Dendritic cell treated with granulocyte-macrophage colony-stimulating factor and Interleukin-4, amounts not matched to agents 40 ng/mL and 50 ng/mL, for 4 days (primary cell): ENCODE measurements at regions not wholly inside any gene's neighbourhood (a gene's known extent, or its start where the extent isn't known, plus 50 kb on each side); places are given as distances from the start of the nearest gene placed in this dataset.

Experiments used
- H3K27ac Mint-ChIP-seq: one replicate; pipeline ENCODE4 v1.8.0; 2022; ENCODE audit warnings: mild to moderate bottlenecking, mixed read lengths
- H3K27me3 Mint-ChIP-seq: one replicate; pipeline ENCODE4 v1.8.0; 2022; ENCODE audit warnings: mild to moderate bottlenecking, mixed read lengths
- H3K36me3 Mint-ChIP-seq: one replicate; pipeline ENCODE4 v1.8.0; 2022; ENCODE audit warnings: low read depth, mixed read lengths
- H3K4me1 Mint-ChIP-seq: one replicate; pipeline ENCODE4 v1.8.0; 2022; ENCODE audit warnings: low read depth, mixed read lengths
- H3K4me3 Mint-ChIP-seq: one replicate; pipeline ENCODE4 v1.8.0; 2022; ENCODE audit warnings: mild to moderate bottlenecking, moderate library complexity, mixed read lengths
- H3K9me3 Mint-ChIP-seq: one replicate; pipeline ENCODE4 v1.8.0; 2022; ENCODE audit warnings: mixed read lengths
- intact Hi-C: fragments of 100-400 bp; cut with micrococcal nuclease; formaldehyde crosslinking; loops from one replicate; pipeline ENCODE4 v1.15.0; 2022

DNA sequence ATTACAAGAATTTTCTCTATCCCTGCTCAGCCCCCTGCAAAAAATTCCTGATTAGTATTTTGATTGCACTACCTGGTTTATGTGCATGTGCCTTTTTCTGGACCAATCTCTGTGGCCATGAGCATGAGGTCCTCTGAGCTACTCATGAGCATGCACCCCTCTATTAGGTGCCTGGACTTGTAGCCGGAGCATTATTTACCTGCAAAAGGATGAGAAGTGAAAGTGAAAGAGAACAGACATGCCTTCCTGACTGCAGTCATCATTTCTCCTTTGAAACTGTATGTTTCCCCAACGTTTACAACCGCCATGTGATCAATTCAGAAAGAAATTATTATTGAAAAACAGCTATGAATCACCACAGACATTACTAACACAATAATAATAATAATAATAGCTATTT lies 1008.8 kb downstream of the ROBO2 start:
- Mint-ChIP-seq H3K27ac (no peak overlapping the region), H3K9me3 (peaks cover 7% of the 10 kb centered on the region), H3K4me3 (no peak overlapping the region), H3K27me3 (no peaks in the 10 kb centered on the region), H3K4me1 (no peaks in the 10 kb centered on the region), H3K36me3 (no peaks in the 10 kb centered on the region)
- intact Hi-C loops: no loop called here

DNA sequence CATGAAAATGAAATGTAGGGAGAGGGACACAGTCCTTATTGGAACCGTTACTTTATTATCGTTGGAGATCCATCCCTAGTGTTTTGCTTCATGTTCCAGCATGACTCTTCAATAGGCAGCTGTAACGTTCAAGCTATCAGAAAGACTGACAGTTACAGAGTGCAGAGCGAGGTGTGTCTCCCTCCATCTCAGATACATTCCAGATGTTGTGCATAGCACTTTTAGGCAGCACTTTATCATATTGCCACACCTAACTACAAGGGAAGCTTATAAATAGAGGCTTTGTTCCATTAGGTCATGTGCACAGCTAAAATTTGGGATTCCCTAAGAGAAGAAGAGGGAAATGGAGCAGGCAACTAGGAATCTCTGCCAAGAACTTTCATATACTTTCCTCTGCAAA lies 1009.6 kb downstream of the ROBO2 start:
- Mint-ChIP-seq H3K4me1 (no peaks in the 10 kb centered on the region), H3K9me3 (peaks cover 7% of the 10 kb centered on the region), H3K27ac (no peak overlapping the region), H3K27me3 (no peaks in the 10 kb centered on the region), H3K4me3 (no peak overlapping the region), H3K36me3 (no peaks in the 10 kb centered on the region)
- intact Hi-C loops: no loop called here

DNA sequence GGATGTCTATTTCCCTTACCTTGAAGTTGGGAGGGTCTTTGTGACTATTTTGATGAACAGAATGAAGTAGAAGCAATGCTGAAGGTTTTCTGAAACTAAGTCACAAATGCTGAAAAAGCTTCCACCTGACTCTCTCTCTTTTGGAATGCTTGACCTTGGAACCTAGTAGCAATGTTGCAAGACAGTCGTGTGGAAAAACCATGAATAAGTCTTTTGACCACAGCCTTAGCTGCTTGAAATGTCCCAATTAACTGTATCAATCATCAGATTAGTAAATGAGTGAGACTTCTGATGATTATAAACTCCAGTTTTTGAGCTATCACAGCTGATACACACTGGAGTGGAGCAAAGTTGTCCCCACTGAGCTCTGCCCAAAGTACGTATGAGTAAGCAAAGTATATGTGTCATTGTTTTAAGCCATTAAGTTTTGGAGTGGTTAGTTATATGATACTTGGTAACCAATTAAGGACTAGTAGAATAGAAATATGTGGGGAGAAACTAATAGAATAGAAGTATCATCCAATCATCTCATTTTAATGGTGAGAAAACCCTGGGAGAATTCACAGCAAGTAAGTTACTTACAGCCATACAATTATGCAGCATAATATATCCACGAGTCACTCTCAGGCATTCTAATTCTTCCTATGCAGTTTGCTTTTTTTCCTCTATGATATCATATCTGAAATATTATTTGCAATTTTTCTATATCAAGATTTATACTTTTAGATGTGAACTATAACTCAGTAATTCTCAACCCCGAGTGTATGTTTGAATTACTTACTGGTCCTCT lies 1010.6 kb downstream of the ROBO2 start:
- Mint-ChIP-seq H3K4me1 (no peaks in the 10 kb centered on the region), H3K36me3 (no peaks in the 10 kb centered on the region), H3K9me3 (no peaks in the 10 kb centered on the region), H3K27me3 (no peaks in the 10 kb centered on the region), H3K27ac (no peak overlapping the region), H3K4me3 (no peak overlapping the region)
- intact Hi-C loops: no loop called here

DNA sequence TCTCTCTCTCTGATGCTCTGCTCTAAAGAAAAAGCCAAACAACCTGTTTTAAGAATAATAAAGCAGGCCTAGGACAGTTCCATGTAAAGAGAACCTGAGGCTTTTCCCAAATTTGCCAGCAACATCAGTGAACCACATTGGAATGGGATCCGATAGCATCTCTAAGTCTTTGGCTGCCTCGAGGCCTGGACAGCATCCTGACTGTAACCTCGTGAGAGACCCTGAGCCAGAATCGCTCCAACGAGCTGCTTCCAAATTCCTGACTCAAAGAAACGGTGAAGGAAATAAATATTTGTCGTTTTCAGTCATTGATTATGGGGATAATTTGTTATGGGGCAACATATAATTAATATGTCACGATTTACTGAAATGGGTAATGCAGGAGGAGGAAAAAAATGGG lies 1012.8 kb downstream of the ROBO2 start:
- H3K36me3 Mint-ChIP-seq: no peaks in the 10 kb centered on the region
- no peak overlapping the region for H3K4me3 Mint-ChIP-seq
- H3K27me3 Mint-ChIP-seq: no peaks in the 10 kb centered on the region
- no peaks in the 10 kb centered on the region for H3K4me1 Mint-ChIP-seq
- intact Hi-C loops: no loop called here
- H3K9me3 Mint-ChIP-seq: no peaks in the 10 kb centered on the region
- H3K27ac Mint-ChIP-seq: no peak overlapping the region

DNA sequence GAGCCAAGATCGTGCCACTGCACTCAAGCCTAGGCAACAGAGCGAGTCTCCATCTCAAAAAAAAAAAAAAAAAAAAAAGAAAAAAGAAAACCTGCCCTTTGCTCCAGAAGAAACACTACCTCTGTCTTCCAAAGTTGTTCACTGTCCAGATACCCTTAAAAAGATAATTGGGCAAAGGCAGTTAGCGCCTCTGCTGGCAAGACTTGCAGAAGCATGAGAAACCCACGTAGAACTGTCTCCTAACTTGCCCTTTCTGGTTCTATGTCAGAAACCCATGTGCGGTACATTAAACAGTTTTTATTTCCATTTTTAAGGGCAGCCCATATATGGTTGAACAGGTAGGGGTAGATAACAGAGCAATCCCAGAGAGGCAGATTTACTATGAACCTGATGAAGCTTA lies 1026.4 kb downstream of the ROBO2 start:
- intact Hi-C loops: no loop called here
- no peak overlapping the region for H3K27ac Mint-ChIP-seq
- no peaks in the 10 kb centered on the region for H3K27me3 Mint-ChIP-seq
- no peak overlapping the region for H3K4me3 Mint-ChIP-seq
- H3K4me1 Mint-ChIP-seq: no peaks in the 10 kb centered on the region
- no peaks in the 10 kb centered on the region for H3K36me3 Mint-ChIP-seq
- no peaks in the 10 kb centered on the region for H3K9me3 Mint-ChIP-seq

DNA sequence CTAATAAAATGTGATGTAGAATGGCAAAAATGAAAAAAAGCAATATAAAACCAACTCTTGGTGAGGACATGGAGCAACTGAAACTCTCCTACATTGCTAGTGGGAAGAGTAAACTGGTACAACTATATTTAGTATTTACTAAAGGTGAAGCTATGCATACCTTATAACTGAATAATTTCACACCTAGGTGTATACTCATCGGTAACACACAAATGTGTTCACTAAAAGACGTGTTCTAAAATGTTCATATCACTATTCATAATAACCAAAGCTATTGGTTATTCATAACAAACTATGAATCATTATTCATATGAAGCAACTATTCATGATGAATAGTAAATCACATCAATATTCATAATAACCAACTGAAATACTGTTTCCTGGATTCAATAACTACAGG lies 1030.3 kb downstream of the ROBO2 start:
- Mint-ChIP-seq H3K27me3 (no peaks in the 10 kb centered on the region), H3K9me3 (peaks cover 12% of the 10 kb centered on the region), H3K4me1 (no peaks in the 10 kb centered on the region), H3K36me3 (no peaks in the 10 kb centered on the region), H3K27ac (no peak overlapping the region), H3K4me3 (no peak overlapping the region)
- intact Hi-C loops: no loop called here

DNA sequence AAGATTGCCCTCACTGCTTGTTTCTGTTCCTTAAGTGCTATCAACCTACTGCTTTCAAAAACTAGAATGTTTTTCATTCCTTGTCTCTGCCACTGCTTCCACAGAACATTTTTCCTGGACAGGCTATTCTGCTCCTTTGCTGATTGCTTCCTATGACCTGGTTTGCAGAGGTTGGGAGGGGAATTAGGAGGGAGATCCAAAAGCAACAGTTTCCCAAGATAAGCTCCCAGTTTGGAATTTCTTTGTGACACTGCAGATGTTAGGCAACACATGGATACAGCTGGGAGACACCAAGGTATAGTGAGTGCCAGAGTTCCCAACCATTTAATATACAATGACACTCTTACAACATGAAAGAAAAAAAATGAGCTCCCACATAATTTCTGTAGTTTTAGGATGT lies 1036.5 kb downstream of the ROBO2 start:
- H3K36me3 Mint-ChIP-seq: no peaks in the 10 kb centered on the region
- intact Hi-C loops: no loop called here
- peaks cover 36% of the 10 kb centered on the region for H3K9me3 Mint-ChIP-seq
- H3K27me3 Mint-ChIP-seq: no peaks in the 10 kb centered on the region
- H3K4me1 Mint-ChIP-seq: no peaks in the 10 kb centered on the region
- H3K4me3 Mint-ChIP-seq: no peak overlapping the region
- H3K27ac Mint-ChIP-seq: no peak overlapping the region

DNA sequence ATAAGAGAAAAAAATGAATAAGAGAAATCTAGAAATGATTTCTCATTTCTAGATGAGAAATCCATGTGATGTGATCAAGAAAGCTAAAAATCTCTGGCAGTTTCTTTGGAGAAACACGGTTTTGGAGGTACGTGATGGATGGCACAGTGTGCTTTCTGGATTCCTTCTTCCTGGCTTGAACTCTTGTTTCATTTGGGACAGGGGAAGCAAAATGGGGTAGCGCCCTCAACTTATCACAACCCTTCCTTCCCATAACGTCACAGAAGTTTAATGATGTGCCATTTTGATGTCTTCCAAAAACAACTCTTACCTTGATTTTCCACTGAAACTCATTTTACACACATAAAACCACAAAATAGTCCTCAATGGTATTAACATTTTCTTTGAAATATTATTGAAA lies 1037.3 kb downstream of the ROBO2 start:
- Mint-ChIP-seq H3K36me3 (no peaks in the 10 kb centered on the region), H3K4me1 (no peaks in the 10 kb centered on the region), H3K27ac (no peak overlapping the region), H3K4me3 (no peak overlapping the region), H3K27me3 (no peaks in the 10 kb centered on the region), H3K9me3 (peaks cover 36% of the 10 kb centered on the region)
- intact Hi-C loops: no loop called here

DNA sequence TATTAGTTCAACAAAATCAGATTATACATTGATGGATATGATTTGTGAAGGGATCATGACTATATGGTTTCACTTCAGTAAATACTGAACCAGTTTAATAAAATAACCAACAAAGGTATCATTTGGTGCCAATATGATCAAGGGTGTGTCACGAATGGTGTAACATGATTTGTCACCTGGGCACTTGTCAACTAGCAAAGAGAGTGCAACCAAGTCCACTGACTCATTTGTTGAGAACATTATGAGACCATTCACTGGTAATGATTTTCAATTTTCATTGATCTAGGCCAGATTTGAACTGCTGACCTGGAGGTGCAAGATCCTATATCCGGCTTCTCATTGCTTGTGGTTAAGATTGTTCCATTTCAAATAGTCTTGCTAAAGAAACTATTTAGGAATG lies 1037.9 kb downstream of the ROBO2 start:
- no peaks in the 10 kb centered on the region for H3K36me3 Mint-ChIP-seq
- no peak overlapping the region for H3K27ac Mint-ChIP-seq
- no peak overlapping the region for H3K4me3 Mint-ChIP-seq
- H3K9me3 Mint-ChIP-seq: peaks cover 39% of the 10 kb centered on the region
- H3K4me1 Mint-ChIP-seq: no peaks in the 10 kb centered on the region
- no peaks in the 10 kb centered on the region for H3K27me3 Mint-ChIP-seq
- intact Hi-C loops: no loop called here

DNA sequence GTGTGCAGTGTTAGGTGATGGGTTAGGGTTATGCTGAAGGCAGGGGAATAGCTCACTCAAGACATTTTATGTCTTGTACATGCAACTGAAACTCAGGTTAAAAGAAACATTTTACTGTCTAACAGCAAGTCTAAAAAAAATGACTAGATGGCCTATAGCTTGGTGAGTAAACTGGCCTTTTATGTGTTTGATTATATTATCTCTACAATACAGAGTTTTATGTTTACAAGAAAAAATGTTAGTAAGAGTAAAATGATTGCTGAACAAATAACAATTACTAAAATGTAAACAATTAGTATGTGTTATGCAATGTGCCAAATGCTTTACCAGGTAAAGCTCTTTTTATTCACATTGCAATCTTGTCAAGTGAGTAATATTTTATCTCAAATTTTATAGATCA lies 1039.6 kb downstream of the ROBO2 start:
- Mint-ChIP-seq H3K27ac (no peak overlapping the region), H3K4me1 (no peaks in the 10 kb centered on the region), H3K36me3 (no peaks in the 10 kb centered on the region), H3K4me3 (no peak overlapping the region), H3K9me3 (peaks cover 45% of the 10 kb centered on the region), H3K27me3 (no peaks in the 10 kb centered on the region)
- intact Hi-C loops: no loop called here

DNA sequence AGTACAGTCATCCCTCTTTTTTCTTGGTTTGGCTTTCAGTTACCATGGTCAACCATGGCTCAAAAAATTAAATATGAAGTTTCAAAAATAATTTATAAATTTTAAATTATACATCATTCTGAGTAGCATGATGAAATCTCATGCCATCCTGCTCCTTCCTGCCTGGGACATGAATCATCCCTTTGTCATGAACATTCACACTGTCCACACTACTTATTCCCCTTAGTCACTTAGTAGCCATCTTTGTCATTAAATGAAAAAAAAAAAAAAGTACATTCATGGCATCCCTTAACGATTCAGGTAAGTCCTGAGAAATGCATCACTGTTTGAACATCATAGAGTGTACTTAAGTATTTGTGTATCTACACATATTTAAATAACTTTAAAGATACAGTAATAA lies 1046.3 kb downstream of the ROBO2 start:
- no peaks in the 10 kb centered on the region for H3K36me3 Mint-ChIP-seq
- intact Hi-C loops: no loop called here
- no peak overlapping the region for H3K27ac Mint-ChIP-seq
- no peaks in the 10 kb centered on the region for H3K4me1 Mint-ChIP-seq
- H3K9me3 Mint-ChIP-seq: peaks cover 27% of the 10 kb centered on the region
- no peak overlapping the region for H3K4me3 Mint-ChIP-seq
- H3K27me3 Mint-ChIP-seq: no peaks in the 10 kb centered on the region

DNA sequence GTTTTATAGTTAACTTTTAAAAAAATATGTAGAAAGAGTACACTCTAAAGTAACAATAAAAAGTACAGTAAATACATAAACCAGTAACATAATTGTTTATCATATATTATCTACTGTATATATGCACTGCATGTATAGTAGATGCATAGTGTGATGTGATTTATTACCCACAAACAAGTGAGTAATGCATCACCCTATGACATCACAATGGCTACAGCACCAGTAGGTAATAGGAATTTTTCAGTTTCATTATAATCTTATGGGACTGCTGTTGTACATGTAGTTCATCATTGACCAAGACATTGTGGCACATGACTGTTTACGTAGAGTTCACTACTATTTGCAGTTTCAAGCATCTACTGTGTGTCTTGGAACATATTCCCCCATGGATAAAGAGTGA lies 1047.2 kb downstream of the ROBO2 start:
- Mint-ChIP-seq H3K27me3 (no peaks in the 10 kb centered on the region), H3K27ac (no peak overlapping the region), H3K36me3 (no peaks in the 10 kb centered on the region), H3K4me3 (no peak overlapping the region), H3K9me3 (peaks cover 27% of the 10 kb centered on the region), H3K4me1 (no peaks in the 10 kb centered on the region)
- intact Hi-C loops: no loop called here

DNA sequence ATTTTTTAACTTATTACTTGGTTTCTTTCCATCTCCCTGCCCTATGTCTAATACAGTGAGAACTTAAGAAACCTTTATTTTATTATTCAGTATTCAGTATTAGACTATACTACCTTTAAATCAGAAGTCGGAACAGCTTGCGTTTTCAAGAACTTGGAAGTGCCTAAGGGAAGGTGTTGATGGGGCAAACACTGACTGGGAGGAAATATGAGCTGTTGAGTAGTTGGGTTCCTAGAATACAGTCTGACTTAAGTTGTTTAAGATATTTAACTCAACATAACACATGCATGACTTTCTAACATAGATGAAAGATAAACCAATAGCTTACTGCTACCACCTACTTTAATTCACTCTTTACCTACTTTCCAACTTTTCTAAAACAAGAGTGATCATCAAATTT lies 1048.1 kb downstream of the ROBO2 start:
- intact Hi-C loops: no loop called here
- no peaks in the 10 kb centered on the region for H3K4me1 Mint-ChIP-seq
- no peaks in the 10 kb centered on the region for H3K36me3 Mint-ChIP-seq
- no peak overlapping the region for H3K27ac Mint-ChIP-seq
- H3K4me3 Mint-ChIP-seq: no peak overlapping the region
- H3K9me3 Mint-ChIP-seq: peaks cover 31% of the 10 kb centered on the region
- H3K27me3 Mint-ChIP-seq: no peaks in the 10 kb centered on the region

DNA sequence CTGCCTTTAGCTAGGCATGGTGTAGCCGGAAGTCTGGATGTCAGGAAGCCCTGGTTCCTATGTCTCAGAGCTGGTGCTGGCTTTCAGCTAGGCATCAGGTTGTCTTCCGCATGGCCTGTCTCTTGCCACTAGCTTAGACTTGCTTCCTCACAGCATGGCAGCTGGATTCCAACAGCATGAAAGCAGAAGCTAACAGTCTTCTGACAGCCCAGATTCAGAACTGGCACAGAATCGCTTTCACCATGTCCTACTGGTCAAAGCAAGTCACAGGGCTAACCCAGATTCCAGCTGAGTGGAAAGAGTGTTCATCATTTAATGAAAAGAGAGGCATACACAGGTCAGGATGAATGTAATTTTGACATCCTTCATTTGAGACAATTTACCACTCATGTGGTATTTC lies 1050.5 kb downstream of the ROBO2 start:
- H3K27me3 Mint-ChIP-seq: no peaks in the 10 kb centered on the region
- H3K9me3 Mint-ChIP-seq: peaks cover 34% of the 10 kb centered on the region

DNA sequence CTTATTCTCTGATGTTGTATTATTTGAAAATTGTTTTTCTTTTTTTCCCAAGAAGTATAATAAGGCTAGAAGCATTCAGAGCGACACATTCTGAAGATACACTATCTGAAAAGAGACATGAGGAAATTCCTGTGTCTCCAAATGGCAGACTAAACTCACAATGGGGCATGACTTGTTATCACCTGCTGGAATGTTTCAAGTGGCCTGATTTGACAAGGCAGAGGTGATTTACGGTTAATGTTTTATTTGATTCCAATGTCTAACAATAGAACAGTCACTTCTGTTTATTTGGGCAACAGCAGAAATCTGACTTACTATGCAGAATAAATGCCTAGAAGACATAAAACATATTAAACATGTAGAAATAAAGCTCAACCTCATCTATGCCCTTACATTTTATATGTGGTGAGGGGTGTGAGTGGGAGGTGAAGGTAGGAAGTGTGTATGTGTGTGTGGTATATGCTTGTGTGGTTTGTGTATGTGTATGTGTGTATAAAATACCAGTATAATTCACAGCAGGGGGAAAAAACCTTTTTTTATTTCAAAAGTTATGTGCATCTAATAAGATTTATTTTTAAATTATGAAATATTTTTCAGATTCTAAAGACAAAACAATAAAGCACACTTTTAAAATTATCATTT lies 1051.7 kb downstream of the ROBO2 start:
- no peaks in the 10 kb centered on the region for H3K36me3 Mint-ChIP-seq
- H3K27ac Mint-ChIP-seq: no peak overlapping the region
- H3K9me3 Mint-ChIP-seq: peaks cover 28% of the 10 kb centered on the region
- no peaks in the 10 kb centered on the region for H3K27me3 Mint-ChIP-seq
- H3K4me1 Mint-ChIP-seq: no peaks in the 10 kb centered on the region
- intact Hi-C loops: no loop called here
- no peak overlapping the region for H3K4me3 Mint-ChIP-seq

More for the DNA sequence above, 1050.5 kb downstream of the ROBO2 start:
- H3K4me3 Mint-ChIP-seq: no peak overlapping the region
- no peaks in the 10 kb centered on the region for H3K4me1 Mint-ChIP-seq
- intact Hi-C loops: no loop called here
- no peaks in the 10 kb centered on the region for H3K36me3 Mint-ChIP-seq
- H3K27ac Mint-ChIP-seq: no peak overlapping the region
